Panc1 (cell line): ENCODE measurements at regions not wholly inside any gene's neighbourhood (a gene's known extent, or its start where the extent isn't known, plus 50 kb on each side); places are given as distances from the start of the nearest gene placed in this dataset.

Experiments
- POLR2AphosphoS5 ChIP-seq: IDR thresholded peaks from 2 replicates; pipeline ENCODE4 v1.6.1; 2012; ENCODE audit warnings: mild to moderate bottlenecking, low read depth, low read length, moderate library complexity
- SIN3A ChIP-seq: IDR thresholded peaks from 2 replicates; pipeline ENCODE4 v1.6.1; 2012; ENCODE audit warnings: low read depth, mild to moderate bottlenecking, low read length, moderate library complexity, borderline replicate concordance; ENCODE audit not compliant: insufficient read depth
- TCF7L2 ChIP-seq: IDR thresholded peaks from 2 replicates; pipeline ENCODE4 v1.6.1; 2011; ENCODE audit warnings: mild to moderate bottlenecking, low read depth, low read length, inconsistent platforms
- TF ChIP-seq, protein P1 (sequence below): fragments of 450-650 bp; IDR thresholded peaks from 2 replicates; pipeline ENCODE4 v1.5.1; 2017; ENCODE audit warnings: mild to moderate bottlenecking
- TF ChIP-seq, protein P2 (sequence below), 2 experiments: IDR thresholded peaks; 2 replicates each; pipeline ENCODE4 v1.6.1; 2011 to 2012; ENCODE audit warnings: low read depth in 2 of 2, control low read depth in 1 of 2, low read length in 1 of 2, mild to moderate bottlenecking in 1 of 2, moderate library complexity in 1 of 2; ENCODE audit not compliant: insufficient read depth in 1 of 2

DNA sequence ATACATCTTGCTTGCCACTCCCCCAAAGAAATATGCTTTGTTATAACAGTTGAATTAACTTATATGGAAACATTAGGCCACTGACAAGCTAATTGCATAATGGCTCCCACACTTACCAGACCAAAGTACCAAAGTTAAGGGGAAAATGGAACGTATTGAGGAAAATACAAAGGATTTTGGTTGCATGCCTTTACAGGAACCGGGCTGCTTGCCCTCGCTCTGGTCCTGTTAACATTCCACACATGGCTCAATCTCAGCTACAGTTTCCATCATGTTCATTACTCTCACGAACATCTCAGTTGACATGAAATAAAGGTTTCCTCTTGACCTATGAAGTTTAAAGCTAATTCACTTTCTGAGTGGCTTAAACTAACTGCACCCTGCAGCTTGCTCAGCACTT lies 220.7 kb upstream of the RXFP2 start:
- TF ChIP-seq, protein P1, sequence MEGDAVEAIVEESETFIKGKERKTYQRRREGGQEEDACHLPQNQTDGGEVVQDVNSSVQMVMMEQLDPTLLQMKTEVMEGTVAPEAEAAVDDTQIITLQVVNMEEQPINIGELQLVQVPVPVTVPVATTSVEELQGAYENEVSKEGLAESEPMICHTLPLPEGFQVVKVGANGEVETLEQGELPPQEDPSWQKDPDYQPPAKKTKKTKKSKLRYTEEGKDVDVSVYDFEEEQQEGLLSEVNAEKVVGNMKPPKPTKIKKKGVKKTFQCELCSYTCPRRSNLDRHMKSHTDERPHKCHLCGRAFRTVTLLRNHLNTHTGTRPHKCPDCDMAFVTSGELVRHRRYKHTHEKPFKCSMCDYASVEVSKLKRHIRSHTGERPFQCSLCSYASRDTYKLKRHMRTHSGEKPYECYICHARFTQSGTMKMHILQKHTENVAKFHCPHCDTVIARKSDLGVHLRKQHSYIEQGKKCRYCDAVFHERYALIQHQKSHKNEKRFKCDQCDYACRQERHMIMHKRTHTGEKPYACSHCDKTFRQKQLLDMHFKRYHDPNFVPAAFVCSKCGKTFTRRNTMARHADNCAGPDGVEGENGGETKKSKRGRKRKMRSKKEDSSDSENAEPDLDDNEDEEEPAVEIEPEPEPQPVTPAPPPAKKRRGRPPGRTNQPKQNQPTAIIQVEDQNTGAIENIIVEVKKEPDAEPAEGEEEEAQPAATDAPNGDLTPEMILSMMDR: no peak
- TF ChIP-seq SIN3A: no peak
- TF ChIP-seq, protein P2, sequence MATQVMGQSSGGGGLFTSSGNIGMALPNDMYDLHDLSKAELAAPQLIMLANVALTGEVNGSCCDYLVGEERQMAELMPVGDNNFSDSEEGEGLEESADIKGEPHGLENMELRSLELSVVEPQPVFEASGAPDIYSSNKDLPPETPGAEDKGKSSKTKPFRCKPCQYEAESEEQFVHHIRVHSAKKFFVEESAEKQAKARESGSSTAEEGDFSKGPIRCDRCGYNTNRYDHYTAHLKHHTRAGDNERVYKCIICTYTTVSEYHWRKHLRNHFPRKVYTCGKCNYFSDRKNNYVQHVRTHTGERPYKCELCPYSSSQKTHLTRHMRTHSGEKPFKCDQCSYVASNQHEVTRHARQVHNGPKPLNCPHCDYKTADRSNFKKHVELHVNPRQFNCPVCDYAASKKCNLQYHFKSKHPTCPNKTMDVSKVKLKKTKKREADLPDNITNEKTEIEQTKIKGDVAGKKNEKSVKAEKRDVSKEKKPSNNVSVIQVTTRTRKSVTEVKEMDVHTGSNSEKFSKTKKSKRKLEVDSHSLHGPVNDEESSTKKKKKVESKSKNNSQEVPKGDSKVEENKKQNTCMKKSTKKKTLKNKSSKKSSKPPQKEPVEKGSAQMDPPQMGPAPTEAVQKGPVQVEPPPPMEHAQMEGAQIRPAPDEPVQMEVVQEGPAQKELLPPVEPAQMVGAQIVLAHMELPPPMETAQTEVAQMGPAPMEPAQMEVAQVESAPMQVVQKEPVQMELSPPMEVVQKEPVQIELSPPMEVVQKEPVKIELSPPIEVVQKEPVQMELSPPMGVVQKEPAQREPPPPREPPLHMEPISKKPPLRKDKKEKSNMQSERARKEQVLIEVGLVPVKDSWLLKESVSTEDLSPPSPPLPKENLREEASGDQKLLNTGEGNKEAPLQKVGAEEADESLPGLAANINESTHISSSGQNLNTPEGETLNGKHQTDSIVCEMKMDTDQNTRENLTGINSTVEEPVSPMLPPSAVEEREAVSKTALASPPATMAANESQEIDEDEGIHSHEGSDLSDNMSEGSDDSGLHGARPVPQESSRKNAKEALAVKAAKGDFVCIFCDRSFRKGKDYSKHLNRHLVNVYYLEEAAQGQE (IDR thresholded peaks at IDR 0.05; ENCODE audit: insufficient read depth in 1 of 2, low read depth in 2 of 2, low read length in 1 of 2): no peak
- no peak for TF ChIP-seq POLR2AphosphoS5
- TF ChIP-seq TCF7L2: no peak
